GM12872 (cell line): ENCODE measurements at regions not wholly inside any gene's neighbourhood (a gene's known extent, or its start where the extent isn't known, plus 50 kb on each side); places are given as distances from the start of the nearest gene placed in this dataset.

Experiments
- TF ChIP-seq, protein P1 (sequence below): IDR thresholded peaks from 3 replicates; pipeline ENCODE4 v1.5.1; 2011; ENCODE audit warnings: low read depth, mild to moderate bottlenecking, low read length, moderate library complexity; ENCODE audit not compliant: insufficient read depth

DNA sequence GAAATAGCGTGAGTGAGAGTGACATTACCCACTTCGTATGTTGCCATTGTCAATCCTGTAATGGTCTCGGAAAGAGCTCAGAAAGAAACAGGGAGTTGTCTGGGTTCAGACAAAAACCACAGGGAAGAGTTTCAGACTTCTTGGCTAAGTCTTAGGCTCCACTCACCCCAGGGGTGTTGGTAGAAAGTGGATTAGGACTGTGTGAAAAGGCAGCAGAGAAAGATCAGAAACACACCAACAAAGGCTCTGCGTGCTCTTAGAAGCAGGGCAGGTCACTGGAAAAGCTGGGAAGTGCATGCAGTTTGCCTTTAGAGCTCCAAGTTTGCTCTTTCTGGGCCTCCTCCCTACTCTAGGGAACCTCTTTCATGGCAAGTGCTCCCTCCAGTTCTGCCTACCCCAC lies 106.1 kb upstream of the PLXNC1 start:
- TF ChIP-seq, protein P1, sequence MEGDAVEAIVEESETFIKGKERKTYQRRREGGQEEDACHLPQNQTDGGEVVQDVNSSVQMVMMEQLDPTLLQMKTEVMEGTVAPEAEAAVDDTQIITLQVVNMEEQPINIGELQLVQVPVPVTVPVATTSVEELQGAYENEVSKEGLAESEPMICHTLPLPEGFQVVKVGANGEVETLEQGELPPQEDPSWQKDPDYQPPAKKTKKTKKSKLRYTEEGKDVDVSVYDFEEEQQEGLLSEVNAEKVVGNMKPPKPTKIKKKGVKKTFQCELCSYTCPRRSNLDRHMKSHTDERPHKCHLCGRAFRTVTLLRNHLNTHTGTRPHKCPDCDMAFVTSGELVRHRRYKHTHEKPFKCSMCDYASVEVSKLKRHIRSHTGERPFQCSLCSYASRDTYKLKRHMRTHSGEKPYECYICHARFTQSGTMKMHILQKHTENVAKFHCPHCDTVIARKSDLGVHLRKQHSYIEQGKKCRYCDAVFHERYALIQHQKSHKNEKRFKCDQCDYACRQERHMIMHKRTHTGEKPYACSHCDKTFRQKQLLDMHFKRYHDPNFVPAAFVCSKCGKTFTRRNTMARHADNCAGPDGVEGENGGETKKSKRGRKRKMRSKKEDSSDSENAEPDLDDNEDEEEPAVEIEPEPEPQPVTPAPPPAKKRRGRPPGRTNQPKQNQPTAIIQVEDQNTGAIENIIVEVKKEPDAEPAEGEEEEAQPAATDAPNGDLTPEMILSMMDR = no peak

DNA sequence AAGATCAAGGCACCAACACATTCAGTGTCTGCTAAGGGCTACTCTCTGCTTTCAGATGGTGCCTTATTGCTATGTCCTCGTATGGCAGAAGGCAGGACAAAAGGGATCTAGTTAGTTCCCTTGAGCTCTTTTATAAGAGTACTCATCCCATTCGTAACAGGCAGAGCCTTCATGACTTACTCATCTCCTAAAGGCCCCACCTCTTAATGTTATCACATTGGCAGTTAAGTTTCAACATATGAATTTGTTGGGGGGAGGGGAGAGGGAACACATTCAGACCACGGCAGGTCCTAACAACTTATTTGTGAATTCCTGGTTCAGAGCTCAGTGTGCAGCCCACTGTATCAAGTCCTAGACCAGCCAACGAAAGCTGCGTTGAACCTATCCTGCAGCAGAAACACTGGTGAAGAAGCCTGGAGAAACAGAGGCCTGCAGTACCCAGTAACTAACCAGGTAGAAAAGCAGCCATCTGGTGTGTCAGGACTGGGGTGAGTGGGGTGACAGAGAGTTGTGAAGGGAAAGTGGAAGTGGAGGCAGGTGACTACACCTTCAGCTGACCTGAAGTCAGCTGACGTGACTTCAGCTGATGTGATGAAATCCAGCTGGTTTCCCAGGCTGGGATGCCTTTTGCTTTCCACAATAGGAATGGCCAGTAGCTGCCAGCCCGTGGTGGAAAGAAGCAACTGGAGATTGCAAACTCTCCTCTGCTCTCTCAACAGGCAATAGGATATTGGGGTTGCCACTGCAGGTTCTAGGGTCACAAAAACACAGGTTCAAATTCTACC lies 101.6 kb upstream of the PLXNC1 start:
- TF ChIP-seq, protein P1 = no peak

DNA sequence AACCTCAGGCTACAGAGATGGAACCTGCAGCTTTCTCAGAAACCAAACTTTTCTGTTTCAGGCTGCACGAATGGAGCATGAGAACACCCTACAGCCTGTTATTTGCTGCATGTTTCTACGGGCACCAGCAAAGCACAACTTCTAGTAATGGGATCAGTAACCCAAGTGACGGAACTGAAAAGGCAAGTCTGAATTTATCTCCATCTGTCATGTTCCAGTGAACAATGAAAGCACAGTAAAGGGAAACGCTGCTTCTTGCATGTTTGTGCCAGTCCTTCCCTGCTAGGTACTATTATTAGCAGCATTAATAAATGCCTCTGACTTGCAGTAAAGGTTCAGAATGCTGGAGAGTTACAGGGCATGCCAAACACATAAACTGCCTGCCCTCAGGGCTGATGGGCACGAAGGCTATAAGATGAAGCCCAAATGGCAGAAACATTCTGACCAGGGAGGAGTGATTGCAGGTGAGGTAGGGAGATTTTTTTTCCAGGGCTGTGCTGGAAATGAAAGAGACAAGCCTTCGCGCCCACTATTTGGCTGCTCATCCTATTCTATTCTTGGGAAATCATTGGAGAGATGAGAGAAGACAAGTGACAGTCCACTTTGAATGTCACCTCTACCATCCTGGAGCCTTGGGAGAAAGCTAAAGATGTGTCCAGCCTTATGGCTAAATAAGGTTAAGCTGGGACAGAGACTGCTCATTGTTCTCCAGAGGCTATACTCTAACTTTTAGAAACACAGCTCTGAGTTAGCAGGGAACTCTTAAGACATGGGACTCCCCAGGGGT lies 100.4 kb upstream of the PLXNC1 start:
- TF ChIP-seq, protein P1 = no peak

DNA sequence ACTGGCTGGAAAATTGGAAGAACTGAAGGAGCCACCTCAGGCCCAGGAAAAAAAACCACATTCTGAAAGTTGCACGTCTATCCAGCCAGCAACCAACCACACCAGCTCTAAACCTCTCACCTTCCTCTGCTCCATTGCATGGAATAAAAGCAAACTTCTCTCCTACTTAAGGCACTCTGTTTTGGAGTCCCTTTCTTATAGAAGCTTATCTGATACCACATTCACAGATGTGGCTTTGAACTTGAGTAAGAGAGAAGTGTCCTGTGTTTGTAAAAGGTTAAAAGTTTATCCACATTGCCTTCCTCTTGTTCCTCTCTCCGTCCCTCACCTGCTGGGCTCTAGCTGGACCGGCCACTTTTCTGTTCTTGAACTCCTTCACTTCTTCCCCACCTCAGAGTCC lies 99.6 kb upstream of the PLXNC1 start:
- TF ChIP-seq, protein P1 = no peak

DNA sequence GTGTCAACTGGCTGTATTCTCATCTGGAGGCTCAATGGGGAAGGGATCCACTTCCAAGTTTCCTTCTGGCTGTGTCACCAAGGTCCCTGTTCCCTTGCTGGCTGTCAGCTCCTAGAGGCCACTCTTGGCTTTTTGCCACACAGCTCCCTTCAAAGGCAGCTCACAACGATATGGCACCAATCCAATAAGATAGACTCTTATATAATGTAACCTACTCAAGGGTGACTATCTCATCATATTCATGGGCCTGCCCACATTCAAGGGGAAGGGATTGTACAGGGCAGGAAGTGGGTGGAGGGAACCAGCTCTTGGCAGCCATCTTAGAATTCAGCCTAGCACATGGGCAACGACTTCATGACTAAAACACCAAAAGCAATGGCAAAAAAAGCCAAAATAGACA lies 98.7 kb upstream of the PLXNC1 start:
- TF ChIP-seq, protein P1 = no peak

DNA sequence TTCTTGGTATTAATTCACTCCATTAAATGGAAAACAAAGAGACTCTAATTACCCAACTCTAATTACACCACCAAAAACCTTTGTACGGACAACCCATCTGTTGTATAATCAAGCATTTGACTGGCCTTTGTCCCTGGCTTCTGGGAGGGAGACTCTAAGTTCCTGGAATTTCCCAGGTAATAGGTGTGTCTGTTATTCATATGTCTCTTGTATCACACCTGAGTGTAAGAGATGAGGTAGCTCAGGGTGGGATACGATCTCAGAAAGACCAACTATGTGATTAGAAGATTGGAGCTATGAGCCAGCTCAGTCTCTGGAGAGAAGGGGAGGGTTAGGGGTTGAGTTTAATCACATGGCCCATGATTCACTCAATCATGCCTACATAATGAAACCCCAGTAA lies 94.7 kb upstream of the PLXNC1 start:
- TF ChIP-seq, protein P1 = no peak

DNA sequence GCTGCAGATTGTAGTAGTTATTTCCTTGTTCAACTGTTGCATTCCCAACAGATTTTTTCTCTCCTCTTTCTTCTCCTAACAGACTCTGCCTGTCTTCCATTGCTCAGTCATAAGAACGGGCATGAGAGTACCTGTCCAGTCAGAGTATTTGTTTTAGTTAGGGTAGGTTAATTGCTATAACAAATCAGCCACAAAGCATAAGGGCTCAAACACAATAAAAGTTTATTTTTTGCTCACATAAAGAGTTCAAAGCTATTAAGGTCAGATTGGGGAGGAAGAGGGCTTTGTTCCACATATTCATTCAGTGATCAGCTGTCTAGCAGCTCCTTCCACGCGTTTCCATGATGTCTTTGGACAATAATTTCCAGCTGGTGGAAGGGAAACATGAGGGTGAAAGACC lies 92.8 kb upstream of the PLXNC1 start:
- TF ChIP-seq, protein P1 = no peak
